Activated gamma-delta T cell treated with Interleukin-2 at 50 U/mL for 16 hours (primary cell): ENCODE measurements at regions not wholly inside any gene's neighbourhood (a gene's known extent, or its start where the extent isn't known, plus 50 kb on each side); places are given as distances from the start of the nearest gene placed in this dataset.
A peak's percentile ranks its signal among the peaks of the same experiment; 100 is the strongest.
"Not testable (repeated sequence)": the region's sequence is repeated elsewhere in the genome, so short reads cannot be mapped to it uniquely, and the experiment has no call there.

Source experiments
- DNase-seq: peaks from one replicate; pipeline ENCODE4 v3.0.0-alpha.2; 2020

DNA sequence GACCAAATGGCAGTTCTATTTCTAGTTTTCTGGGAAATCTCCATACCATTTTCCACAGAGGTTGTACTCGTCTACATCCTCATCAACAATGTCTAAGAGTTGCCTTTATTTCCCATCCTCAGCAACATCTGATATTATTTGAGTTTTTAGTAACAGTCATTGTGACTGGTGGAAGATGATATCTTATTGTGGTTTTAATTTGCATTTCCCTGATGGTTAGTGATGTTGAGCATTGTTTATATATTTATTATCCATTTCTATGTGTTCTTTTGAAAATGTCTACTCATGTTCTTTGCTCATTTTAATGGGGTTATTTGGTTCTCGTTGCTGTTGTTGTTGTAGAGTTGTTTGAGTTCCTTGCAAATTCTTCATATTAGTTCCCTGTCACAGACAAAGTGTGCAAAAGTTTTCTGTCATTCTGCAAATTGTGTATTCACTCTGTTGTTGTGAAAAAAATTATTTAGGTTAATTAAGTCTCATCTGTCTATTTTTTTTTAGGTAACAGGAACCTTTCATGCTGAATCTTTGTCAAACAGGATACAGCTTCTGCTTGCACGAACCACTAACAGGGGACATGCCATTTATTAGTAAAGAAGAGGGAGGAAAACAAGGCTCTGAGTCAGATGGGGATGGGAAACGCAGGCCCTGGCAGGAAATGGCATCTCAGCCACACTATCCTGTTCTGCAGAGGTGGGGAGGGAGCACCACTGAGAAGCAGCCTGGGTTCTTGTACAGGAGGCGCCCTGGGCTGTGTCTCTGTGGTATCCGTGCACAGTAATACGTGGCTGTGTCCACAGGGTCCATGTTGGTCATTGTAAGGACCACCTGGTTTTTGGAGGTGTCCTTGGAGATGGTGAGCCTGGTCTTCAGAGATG is 1196.7 kb downstream of the TMEM121 start:
- not testable (repeated sequence) for DNase-seq

DNA sequence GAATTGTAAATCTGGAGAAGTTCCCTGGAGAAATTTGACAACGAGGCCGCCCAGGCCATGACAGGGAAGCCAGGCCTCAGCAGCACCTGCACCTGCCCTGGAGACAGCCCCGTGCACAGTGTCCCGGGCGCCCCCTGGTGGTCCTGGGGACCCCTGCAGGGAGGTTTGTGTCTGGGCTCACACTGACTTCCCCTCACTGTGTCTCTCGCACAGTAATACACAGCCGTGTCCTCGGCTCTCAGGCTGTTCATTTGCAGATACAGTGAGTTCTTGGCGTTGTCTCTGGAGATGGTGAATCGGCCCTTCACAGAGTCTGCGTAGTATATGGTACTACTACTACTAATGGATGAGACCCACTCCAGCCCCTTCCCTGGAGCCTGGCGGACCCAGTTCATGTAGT is 1201.6 kb downstream of the TMEM121 start:
- peak; percentile 25 for DNase-seq

GRCh38 chr14:106728611-106729010 is 1202.2 kb downstream of the TMEM121 start:
- DNase-seq = no peak

- DNase-seq = no peak
These were observed 1203.2 kb downstream of the TMEM121 start for GRCh38 chr14:106729551-106729950.

DNA sequence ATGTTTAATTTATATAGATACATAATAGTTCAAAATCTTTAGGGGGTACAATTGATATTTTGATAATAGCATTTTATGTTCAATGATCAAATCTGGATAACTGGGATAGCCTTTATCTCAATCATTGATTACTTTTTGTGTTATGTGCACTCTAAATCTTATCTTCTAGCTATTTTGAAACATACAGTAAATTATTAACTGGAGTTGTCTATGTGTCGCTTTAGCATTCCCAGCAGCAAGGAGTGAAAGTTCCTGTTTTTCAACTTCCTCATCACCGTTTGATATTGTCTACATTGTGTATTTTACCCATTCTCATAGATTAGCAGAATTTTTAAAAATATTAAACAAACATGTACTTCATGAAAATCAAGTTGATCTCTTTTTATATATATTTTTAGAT is 1207.4 kb downstream of the TMEM121 start:
- DNase-seq = no peak

DNA sequence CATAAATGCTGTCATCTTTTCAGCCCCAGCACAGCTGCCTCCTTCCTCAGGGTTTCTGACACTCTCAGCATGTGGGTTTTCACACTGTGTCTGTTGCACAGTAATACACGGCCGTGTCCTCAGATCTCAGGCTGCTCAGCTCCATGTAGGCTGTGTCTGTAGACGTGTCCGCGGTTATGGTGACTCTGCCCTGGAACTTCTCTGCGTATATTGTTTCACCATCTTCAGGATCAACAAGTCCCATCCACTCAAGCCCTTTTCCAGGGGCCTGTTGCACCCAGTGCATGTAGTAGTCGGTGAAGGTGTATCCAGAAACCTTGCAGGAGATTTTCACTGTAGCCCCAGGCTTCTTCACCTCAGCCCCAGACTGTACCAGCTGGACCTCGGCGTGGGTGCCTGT is 1210.6 kb downstream of the TMEM121 start:
- DNase-seq = peak; percentile 59

- DNase-seq = peak; percentile 22
These were observed 1211.7 kb downstream of the TMEM121 start for GRCh38 chr14:106738075-106738474.

GRCh38 chr14:106738598-106739258 is 1212.3 kb downstream of the TMEM121 start:
- peak; percentile 26 for DNase-seq

DNA sequence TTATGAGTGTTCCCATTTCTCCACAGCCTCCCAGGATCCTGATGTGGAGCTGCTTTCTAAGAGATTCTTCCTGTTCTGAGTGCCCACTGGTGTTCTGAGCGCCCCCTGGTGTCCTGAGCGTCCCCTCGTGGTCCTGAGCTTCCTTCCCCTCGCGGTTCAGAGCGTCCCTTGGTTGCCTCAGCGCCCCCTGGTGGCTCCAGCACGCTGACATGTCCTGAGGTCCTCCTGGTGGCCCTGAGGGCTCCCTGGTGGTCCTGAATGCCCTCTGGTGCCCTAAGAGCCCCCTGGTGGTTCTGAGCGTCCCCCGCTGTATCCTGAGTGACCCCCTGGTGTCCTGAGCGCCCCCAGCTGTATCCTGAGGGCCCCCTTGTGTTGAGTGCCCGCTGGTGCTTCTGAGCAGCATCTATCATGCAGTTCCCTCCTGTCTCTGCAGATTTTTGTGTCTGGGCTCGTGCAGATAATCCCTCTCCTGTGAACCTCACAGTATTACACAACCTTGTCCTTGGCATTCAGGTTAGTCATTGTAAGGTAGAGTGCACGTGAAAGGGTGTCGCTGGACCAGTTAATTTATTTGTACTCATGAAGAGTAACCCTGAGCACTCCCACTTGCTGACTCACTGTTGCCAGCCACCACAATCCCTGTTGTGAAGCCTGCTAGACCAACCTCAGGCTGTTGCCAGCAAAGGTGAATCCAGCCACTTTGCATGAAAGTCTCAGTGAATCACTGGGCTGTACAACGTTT is 1214.9 kb downstream of the TMEM121 start:
- peak; percentile 86 for DNase-seq

GRCh38 chr14:106745016-106745767 is 1218.8 kb downstream of the TMEM121 start:
- DNase-seq = peak; percentile 56

- not testable (repeated sequence) for DNase-seq
These were observed 1223.7 kb downstream of the TMEM121 start for GRCh38 chr14:106750089-106750488.

GRCh38 chr14:106753751-106754150 is 1227.4 kb downstream of the TMEM121 start:
- not testable (repeated sequence) for DNase-seq

- not testable (repeated sequence) for DNase-seq
These were observed 1231.1 kb downstream of the TMEM121 start for GRCh38 chr14:106757444-106757843.

GRCh38 chr14:106761886-106762816 is 1235.8 kb downstream of the TMEM121 start:
- peak; percentile 35 for DNase-seq

DNA sequence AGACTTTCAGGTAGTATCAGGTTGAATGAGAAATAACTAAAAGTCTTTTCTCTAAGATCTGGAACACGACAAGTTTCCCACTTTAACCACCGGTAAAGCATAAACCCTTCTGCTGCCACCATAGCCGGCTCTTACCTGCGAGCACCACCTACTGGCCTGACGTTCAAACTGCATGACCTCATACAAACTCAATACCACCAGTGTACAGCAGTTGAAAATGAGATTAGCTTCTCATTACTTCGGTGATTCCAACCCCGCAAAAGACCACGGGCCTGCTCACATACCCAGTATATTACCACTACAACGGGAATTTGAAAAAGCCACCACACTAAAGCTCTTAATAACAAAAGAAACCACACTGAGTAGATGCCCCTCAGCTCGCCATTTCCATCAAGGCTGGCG is 1238.6 kb downstream of the TMEM121 start:
- DNase-seq = peak; percentile 19

DNA sequence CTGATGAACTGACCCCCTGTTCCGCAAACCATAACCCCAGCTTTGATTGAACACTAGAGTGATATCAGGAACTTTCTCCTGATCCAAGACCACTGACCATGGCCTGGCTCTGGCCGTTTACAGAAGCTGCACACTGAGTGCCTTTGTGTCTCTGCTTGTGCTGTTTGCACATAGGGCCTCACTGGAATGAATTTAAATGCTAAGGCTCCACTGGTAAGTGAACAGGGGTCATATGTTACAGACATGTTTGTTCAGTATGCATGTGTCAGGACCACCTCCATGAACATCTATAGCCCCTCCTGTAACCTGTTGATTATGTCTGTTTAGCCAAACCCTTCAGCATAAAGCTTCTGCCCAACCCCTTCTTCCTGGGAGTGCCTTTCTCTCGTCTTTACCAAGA is 1239.8 kb downstream of the TMEM121 start:
- DNase-seq = no peak

DNA sequence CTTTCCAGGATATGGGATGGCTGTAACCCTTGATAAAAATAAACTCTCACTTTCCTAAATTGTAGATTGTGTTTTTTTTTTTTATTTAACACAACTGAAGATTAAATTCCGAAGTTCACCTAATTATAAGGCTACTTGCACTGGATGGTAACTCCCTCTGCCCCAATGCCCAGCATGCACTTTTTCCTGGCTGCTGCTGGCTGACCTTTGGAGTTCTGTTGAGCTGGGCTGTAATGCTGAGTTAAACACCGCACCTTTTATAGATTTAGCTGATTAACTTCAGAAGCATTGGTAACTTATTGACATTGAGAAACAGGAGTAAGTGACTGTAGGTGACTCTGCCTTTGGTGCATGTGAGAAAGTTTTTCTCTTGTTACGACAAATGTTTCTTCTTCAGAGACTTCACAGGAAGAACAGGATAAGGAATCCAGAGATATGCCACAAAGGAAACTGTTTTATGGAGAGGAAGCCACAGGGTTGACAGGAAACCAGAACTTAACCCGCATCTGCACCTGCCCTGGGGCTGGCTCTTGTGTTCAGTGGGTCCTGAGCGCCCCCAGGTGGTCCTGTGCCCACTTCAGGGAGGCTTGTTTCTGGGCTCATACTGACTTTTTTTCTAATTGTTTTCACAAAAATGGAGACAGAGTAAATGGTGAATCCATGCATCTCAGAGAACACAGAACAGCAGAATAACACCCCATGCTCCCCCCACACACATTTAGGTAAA is 1240.3 kb downstream of the TMEM121 start:
- peak; percentile 79 for DNase-seq

- DNase-seq = not testable (repeated sequence)
These were observed 1241.8 kb downstream of the TMEM121 start for GRCh38 chr14:106768230-106768629.

- DNase-seq = not testable (repeated sequence)
These were observed 1242.8 kb downstream of the TMEM121 start for GRCh38 chr14:106768972-106769700.

- not testable (repeated sequence) for DNase-seq
These were observed 1243.8 kb downstream of the TMEM121 start for GRCh38 chr14:106770158-106770672.
